Natural killer cell treated with Interleukin-12 subunit alpha and Interleukin-12 subunit beta and Interleukin-15 and Interleukin-18, amount 100 ng/mL, for 72 hours (primary cell): ENCODE measurements at regions not wholly inside any gene's neighbourhood (a gene's known extent, or its start where the extent isn't known, plus 50 kb on each side); places are given as distances from the start of the nearest gene placed in this dataset.

ENCODE experiments used
- ATAC-seq, 2 donors: fragments of 150-1000 bp; cut with Tn5 transposase in 1 of 2; sonication (Bioruptor Pico), chemical (Tn5 transposase) in 1 of 2; 2 replicates each; pipeline ENCODE4 v1.10.0; 2021
- DNase-seq: peaks from one replicate; pipeline ENCODE4 v3.0.0; 2022; ENCODE audit warnings: low spot score
- H3K27ac Mint-ChIP-seq, 2 donors: 1 replicate in 1 of 2; 2 replicates in 1 of 2; pipeline ENCODE4 v1.8.0; 2022; ENCODE audit warnings: mixed read lengths in 2 of 2, mild to moderate bottlenecking in 1 of 2, moderate library complexity in 1 of 2
- H3K27me3 Mint-ChIP-seq, 2 donors: 1 replicate in 1 of 2; 2 replicates in 1 of 2; pipeline ENCODE4 v1.8.0; 2022; ENCODE audit warnings: mixed read lengths in 2 of 2
- H3K36me3 Mint-ChIP-seq: one replicate; pipeline ENCODE4 v1.8.0; 2022; ENCODE audit warnings: mixed read lengths
- H3K4me1 Mint-ChIP-seq, 2 donors: 1 replicate in 1 of 2; 2 replicates in 1 of 2; pipeline ENCODE4 v1.8.0; 2022; ENCODE audit warnings: low read depth in 2 of 2, mixed read lengths in 2 of 2, mild to moderate bottlenecking in 1 of 2
- H3K4me3 Mint-ChIP-seq: one replicate; pipeline ENCODE4 v1.8.0; 2022; ENCODE audit warnings: mixed read lengths
- H3K9me3 Mint-ChIP-seq: 2 replicates; pipeline ENCODE4 v1.8.0; 2022; ENCODE audit warnings: mixed read lengths

DNA sequence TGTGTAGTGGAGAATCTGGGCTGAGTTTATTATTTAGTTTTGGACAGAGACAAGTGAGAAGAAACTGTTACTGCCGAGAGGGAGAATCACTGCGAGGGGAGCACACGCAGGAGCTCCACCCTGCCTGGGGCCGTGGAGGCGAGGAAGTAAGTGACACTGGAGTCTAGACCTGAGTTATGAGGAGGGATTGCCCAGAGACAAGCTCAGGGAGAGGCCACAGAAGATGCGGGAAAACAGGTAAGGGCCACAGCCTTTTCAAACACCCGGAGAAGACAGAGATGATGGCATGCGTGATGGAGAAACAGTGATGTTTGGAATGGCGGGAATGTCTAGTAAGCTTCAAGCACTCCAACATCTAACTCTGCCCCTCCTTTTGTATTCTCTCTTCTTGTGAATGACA, 84.1 kb downstream of the TNFSF11 start:
- Mint-ChIP-seq H3K36me3 (no peaks in the 10 kb centered on the region), H3K27me3 (peaks cover 31 to 69% of the 10 kb centered on the region in 2 donors), H3K4me3 (no peak overlapping the region), H3K4me1 (no peaks in the 10 kb centered on the region), H3K27ac (no peak overlapping the region), H3K9me3 (no peaks in the 10 kb centered on the region)
- no peak for DNase-seq
- no peak for ATAC-seq

DNA sequence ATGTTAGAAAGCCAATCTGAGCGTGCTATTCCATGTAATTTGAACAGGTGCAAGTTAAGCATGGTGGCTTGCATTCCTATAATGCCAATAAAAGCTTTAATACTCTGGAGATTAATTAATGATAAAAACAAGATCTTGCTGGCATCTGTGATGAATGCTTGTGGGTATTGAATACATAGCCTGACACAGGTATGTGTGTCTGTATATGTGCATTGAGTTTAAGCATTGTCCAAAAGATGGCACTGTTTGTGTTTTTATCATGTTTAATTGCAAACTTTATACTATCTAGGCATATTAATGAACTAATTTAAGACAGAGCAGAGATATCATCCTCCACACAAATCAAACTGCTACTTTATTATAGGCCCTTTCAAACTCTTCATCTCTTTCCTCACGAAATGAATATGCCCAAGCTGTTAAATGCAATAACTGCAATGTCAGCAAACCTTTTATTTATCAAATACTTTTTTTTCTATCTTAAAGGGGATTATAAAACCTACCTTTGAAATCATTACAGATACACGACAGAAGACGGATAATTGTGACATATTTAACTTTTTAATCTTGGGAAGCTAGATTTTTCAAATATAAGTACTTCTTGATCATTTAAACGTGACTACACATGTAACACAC, 86.5 kb downstream of the TNFSF11 start:
- no peaks in the 10 kb centered on the region for H3K4me1 Mint-ChIP-seq
- ATAC-seq = no peak
- H3K27ac Mint-ChIP-seq = no peak overlapping the region
- no peak overlapping the region for H3K4me3 Mint-ChIP-seq
- no peaks in the 10 kb centered on the region for H3K9me3 Mint-ChIP-seq
- no peak for DNase-seq
- H3K27me3 Mint-ChIP-seq = peaks cover 31 to 61% of the 10 kb centered on the region in 2 donors
- H3K36me3 Mint-ChIP-seq = no peaks in the 10 kb centered on the region

DNA sequence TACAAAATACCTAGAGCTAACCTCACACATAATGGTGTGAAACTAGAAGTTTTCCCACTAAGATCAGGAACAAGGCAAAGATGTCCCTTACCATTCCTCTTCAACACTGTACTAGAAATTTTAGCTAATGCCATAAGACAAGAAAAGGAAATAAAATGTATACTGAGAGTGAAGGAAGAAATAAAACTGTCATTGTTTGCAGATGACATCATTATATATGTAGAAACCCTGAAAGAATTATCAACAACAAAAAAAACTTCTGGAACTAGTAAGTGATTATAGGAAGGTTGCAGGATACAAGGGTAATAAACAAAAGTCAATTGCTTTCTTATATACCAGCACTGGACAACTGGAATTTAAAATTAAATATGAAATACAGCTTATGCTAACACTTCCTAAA, 93.7 kb downstream of the TNFSF11 start:
- Mint-ChIP-seq H3K4me1 (no peaks in the 10 kb centered on the region), H3K9me3 (peaks cover 6% of the 10 kb centered on the region)

DNA sequence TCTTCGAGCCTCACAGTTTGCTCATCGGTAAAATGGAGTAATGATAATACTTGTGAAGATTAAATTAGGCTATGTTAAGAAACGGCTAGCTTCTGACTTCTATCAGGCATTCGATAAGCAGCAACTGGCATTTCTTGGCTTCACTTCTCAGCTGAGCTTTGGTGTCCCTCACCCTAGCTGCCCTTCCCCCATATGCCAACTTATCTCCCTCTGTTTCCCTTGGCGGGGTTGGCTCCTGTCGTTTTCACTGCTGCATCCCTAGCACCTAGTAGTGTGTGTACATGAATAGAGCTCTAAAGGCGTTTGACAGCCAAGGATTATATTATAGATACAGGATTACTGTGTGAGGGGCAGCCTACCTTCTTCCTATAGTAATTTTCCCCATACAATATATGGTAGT, 97.5 kb downstream of the TNFSF11 start:
- H3K36me3 Mint-ChIP-seq = peaks cover 6% of the 10 kb centered on the region
- peaks cover 11 to 19% of the 10 kb centered on the region in 2 donors for H3K27me3 Mint-ChIP-seq
- no peak overlapping the region for H3K4me3 Mint-ChIP-seq
- no peak overlapping the region for H3K27ac Mint-ChIP-seq
- H3K4me1 Mint-ChIP-seq = no peaks in the 10 kb centered on the region
- H3K9me3 Mint-ChIP-seq = peaks cover 2% of the 10 kb centered on the region
- DNase-seq = no peak
- no peak for ATAC-seq

More for the DNA sequence above, 93.7 kb downstream of the TNFSF11 start:
- ATAC-seq = no peak
- Mint-ChIP-seq H3K27me3 (peaks cover 27 to 34% of the 10 kb centered on the region in 2 donors), H3K27ac (no peak overlapping the region), H3K4me3 (no peak overlapping the region), H3K36me3 (peaks cover 7% of the 10 kb centered on the region)
- DNase-seq = no peak

DNA sequence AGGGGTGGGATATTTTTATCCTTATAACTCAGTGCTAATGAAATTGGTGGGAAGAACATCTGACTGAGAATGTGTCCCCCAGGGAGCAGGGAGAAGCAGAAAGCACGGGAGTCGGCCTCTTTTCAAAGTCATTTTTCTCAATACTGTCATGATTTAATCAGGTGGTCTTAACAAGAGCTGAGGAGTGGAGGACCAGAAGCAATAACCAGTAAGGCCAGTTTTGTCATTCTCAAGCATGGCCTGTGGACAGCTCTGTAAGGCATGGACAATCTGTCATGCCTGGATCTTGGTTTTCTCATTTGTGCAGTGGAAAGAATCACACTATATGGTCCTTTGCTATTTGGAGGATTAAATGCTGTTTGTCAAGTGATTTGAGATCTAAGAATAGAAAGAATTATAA, 99.7 kb downstream of the TNFSF11 start:
- Mint-ChIP-seq H3K36me3 (no peaks in the 10 kb centered on the region), H3K4me3 (no peak overlapping the region), H3K27ac (no peak overlapping the region), H3K27me3 (peaks cover 3 to 4% of the 10 kb centered on the region in 2 donors), H3K4me1 (no peaks in the 10 kb centered on the region), H3K9me3 (no peaks in the 10 kb centered on the region)
- DNase-seq (no peak), ATAC-seq (no peak)

DNA sequence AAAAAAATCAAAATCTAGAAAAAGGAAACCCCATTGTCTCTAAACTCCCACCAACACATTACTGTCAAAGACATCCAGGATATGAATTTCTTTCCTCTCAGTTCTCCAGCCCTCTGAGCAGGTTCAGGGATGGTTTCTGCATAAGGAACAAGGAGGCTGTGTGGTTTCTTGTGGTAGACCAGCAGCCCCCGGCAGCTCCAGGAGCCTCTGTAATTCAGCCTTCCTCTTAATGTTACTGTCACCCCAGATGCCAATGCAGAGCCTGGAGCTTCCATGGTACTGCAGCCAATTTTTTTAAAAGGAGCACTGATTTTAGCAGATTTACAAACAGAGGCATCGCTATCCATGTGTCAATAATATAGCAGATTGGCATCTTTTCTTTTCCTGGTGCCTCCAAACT, 100.6 kb upstream of the FAM216B start:
- Mint-ChIP-seq H3K27me3 (peaks cover 8 to 34% of the 10 kb centered on the region in 2 donors), H3K9me3 (no peaks in the 10 kb centered on the region), H3K36me3 (no peaks in the 10 kb centered on the region), H3K4me1 (no peaks in the 10 kb centered on the region), H3K27ac (no peak overlapping the region), H3K4me3 (no peak overlapping the region)
- DNase-seq (no peak), ATAC-seq (no peak)

DNA sequence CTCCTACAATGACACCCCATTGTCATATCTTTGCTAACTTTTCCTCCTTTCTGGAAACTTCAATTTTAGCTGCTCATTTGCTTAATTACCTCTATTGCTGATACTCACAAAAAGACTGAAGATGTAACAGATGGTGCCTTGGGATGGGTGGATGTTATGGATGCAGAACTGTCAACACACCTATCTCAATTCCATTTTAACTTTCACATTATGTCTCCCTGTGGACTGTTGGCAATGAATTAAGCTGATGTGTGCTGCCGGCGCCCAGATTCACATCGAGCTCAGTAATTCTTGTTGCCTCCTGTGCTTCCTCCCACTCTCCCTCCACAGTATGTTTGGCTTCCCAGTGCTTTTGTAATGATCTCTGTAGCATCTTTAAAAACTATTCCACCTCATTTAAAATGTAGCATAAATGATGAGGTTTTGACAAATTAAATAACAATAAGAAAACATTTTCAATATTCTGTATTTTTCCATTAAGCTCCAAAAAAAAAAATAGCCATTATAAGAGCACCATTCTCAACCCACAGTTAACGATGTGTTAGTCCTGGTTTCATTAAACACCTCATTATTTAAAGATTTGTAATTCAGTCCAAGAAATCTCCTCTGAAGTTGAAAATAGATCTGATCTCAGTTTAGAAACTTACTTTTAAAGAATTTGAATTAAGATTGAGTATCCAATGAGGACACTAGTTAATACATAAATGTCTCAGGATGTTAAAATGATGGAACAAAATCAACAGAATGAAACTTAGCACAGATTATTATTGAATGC, 99.9 kb upstream of the FAM216B start:
- H3K27ac Mint-ChIP-seq = no peak overlapping the region
- no peak overlapping the region for H3K4me3 Mint-ChIP-seq
- ATAC-seq (no peak), DNase-seq (no peak)
- peaks cover 8 to 34% of the 10 kb centered on the region in 2 donors for H3K27me3 Mint-ChIP-seq
- H3K4me1 Mint-ChIP-seq = no peaks in the 10 kb centered on the region
- H3K9me3 Mint-ChIP-seq = no peaks in the 10 kb centered on the region
- H3K36me3 Mint-ChIP-seq = no peaks in the 10 kb centered on the region

DNA sequence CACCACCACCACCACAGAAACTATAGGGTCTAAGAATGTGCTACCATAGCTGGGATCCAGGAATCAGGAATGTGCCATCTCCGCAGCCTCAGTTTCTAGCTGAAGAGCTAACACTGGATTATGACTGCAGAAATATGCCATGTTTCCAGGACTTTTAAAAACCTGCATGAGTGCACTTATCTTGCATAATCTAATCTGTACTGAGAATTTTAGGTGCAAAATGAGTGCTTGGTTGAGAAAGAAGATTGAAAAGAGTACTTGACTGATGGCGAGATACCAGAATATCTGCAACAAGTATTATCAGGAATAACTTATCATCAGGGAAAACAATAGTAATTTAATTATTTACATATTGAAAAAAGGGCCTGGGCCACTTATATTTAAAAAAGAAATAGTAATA, 97.2 kb upstream of the FAM216B start:
- ATAC-seq = no peak
- Mint-ChIP-seq H3K36me3 (no peaks in the 10 kb centered on the region), H3K27ac (no peak overlapping the region), H3K4me3 (no peak overlapping the region), H3K27me3 (peaks cover 12 to 33% of the 10 kb centered on the region in 2 donors), H3K4me1 (no peaks in the 10 kb centered on the region), H3K9me3 (peaks cover 3% of the 10 kb centered on the region)
- DNase-seq = no peak

DNA sequence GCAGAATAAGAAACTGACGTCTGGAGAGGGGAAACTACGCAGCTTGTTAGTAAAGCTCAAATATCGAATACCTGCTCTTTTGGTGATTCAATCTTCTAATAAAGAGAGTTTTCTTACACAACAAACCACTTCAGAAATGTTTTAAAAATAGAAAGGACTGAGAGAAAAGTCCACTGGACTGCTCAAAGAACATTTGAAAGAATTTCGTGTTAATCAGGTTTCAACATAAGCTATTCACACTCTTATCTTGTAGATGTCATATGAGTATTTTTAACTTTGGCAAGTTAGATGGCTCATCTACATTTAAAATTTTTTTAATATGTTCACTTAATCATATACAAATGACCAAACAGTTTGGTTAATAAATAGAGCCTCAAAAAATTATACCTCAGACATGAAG, 95.6 kb upstream of the FAM216B start:
- Mint-ChIP-seq H3K9me3 (peaks cover 3% of the 10 kb centered on the region), H3K36me3 (no peaks in the 10 kb centered on the region), H3K27ac (no peak overlapping the region), H3K27me3 (peaks cover 10 to 36% of the 10 kb centered on the region in 2 donors), H3K4me1 (no peaks in the 10 kb centered on the region), H3K4me3 (no peak overlapping the region)
- DNase-seq = no peak
- no peak for ATAC-seq

DNA sequence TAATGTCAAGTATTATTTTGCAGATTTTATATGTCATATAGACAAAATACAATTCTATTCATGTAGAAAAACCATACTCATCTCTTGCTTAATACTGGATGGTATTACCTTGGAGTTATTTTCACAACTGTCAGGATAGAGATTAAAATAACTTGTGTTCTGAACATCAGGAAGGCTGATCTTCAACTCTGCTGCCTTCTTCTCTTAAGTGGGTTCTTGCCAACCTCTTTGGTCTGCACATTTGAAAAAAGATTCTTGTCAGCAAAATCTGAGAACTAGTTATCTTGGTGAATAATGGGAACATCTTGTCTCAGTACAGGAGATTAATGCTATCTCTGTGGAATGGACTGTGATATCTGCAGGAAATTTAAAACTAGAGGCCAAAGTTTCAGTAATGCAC, 95.2 kb upstream of the FAM216B start:
- DNase-seq = no peak
- no peak for ATAC-seq
- Mint-ChIP-seq H3K27ac (no peak overlapping the region), H3K4me3 (no peak overlapping the region), H3K9me3 (peaks cover 3% of the 10 kb centered on the region), H3K4me1 (no peaks in the 10 kb centered on the region), H3K27me3 (peaks cover 12 to 36% of the 10 kb centered on the region in 2 donors), H3K36me3 (no peaks in the 10 kb centered on the region)

DNA sequence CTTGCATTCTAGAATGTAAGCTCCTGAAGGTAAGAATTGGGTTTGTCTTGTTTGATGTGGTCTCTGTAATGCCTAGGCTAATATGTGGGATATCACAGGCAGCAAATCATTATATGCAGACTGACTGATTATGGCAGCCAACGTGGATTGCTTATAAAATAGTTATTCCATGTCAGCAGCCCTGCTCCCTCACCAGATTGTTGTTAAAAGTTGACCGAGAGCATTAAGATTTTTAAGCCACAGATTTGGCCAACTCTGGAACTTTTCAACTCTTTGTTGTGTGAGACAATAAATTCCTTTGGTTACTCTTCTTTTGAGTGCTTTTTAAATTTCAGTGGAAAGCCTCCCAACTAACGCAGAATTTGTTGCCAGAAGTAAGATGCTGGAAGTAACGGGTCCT, 92.6 kb upstream of the FAM216B start:
- H3K9me3 Mint-ChIP-seq = peaks cover 9% of the 10 kb centered on the region
- no peak for ATAC-seq
- no peak for DNase-seq
- no peak overlapping the region for H3K4me3 Mint-ChIP-seq
- no peaks in the 10 kb centered on the region for H3K36me3 Mint-ChIP-seq
- H3K4me1 Mint-ChIP-seq = no peaks in the 10 kb centered on the region
- no peak overlapping the region for H3K27ac Mint-ChIP-seq
- H3K27me3 Mint-ChIP-seq = peaks cover 23 to 44% of the 10 kb centered on the region in 2 donors

DNA sequence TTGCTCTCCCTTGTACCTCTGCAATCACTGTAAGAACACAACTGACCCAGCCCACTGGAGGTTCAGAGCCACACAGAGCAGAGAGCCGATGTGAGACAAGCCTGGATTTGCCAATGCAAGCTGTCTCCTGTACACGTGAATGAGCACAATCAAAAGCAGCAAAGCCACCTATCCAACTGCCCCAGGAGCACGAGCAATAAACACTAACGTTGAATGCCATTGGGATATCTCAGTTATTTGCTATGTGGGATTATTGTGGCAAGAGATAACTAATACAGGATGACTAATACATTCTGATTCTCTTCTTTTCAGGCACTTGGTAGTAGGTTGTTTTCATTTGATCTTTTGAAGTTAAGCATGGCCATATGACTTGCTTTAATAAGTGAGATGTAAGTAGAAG, 85.2 kb upstream of the FAM216B start:
- peaks cover 34 to 47% of the 10 kb centered on the region in 2 donors for H3K27me3 Mint-ChIP-seq
- H3K4me1 Mint-ChIP-seq = peaks cover 22 to 27% of the 10 kb centered on the region in 2 donors
- H3K4me3 Mint-ChIP-seq = no peak overlapping the region
- H3K9me3 Mint-ChIP-seq = peaks cover 7% of the 10 kb centered on the region
- DNase-seq (no peak), ATAC-seq (no peak)
- no peak overlapping the region for H3K27ac Mint-ChIP-seq
- peaks cover 8% of the 10 kb centered on the region for H3K36me3 Mint-ChIP-seq

DNA sequence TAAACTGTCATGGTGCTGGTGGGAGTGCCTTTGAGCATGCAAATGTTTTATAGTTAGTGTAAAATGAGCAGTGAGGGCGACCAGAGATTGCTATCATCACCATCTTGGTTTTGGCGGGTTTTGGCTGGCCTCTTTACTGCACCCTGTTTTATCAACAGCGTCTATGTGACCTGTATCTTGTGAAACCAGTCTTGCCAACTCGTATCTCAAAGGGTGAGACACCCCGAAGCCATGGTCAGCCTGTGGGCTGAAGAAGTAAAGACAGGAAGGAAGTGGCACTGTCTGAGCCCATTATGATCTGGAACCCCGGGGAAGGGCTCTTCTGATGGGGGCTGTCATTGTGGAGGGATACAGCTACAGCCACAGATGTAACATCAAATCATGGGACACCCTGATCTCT, 81.5 kb upstream of the FAM216B start:
- H3K9me3 Mint-ChIP-seq = no peaks in the 10 kb centered on the region
- no peak overlapping the region for H3K4me3 Mint-ChIP-seq
- peaks cover 15 to 29% of the 10 kb centered on the region in 2 donors for H3K27me3 Mint-ChIP-seq

DNA sequence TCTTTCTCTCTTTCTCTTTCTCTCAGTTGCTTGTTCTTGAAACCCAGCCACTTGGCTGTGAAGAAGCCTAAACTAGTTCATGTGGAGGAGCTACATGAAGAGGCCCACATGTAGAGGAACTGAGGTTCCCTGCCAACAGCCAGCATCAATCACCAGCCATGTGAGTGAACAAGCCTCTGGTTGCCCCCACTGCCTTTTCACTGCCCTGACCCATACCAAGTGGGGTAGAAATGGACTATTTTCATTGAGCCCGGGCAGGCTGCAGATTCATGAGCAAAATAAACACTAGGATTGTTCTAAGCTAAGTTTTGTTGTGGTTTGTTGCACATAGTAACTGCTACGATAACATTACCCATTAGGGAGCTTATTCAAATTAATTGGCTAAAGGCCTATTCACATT, 78.7 kb upstream of the FAM216B start:
- no peaks in the 10 kb centered on the region for H3K9me3 Mint-ChIP-seq
- ATAC-seq = no peak
- no peak overlapping the region for H3K27ac Mint-ChIP-seq

More for the DNA sequence above, 81.5 kb upstream of the FAM216B start:
- Mint-ChIP-seq H3K36me3 (peaks cover 4% of the 10 kb centered on the region), H3K4me1 (peaks cover 22 to 27% of the 10 kb centered on the region in 2 donors), H3K27ac (no peak overlapping the region)
- DNase-seq (no peak), ATAC-seq (peak; percentile 62 to 70)

More for the DNA sequence above, 78.7 kb upstream of the FAM216B start:
- Mint-ChIP-seq H3K4me1 (peaks cover 22 to 23% of the 10 kb centered on the region in 2 donors), H3K27me3 (peaks cover 5 to 21% of the 10 kb centered on the region in 2 donors), H3K36me3 (no peaks in the 10 kb centered on the region), H3K4me3 (no peak overlapping the region)
- no peak for DNase-seq
